ENCODE measurements at regions not wholly inside any gene's neighbourhood (a gene's known extent, or its start where the extent isn't known, plus 50 kb on each side); places are given as distances from the start of the nearest gene placed in this dataset.

DNA sequence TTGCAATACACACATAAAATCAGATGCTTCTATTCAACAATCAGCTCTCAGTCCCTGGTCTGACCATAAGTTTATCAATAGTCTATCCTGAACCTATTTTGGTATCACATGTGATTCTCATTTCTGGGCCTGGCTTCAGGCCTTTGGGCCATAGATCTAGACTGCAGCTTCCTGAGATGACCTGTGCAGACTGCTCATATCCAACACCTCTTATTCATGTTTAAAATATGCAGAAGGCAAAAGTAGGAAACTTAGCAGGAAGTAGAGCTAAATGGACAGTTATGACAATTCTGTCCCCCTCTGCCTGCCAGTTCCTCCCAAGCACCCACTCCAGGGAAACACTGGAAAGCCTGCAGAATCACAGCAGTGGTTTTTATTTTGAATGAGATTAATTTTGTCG lies 53.3 kb downstream of the C7orf25 start:
- no peak for DNase-seq

DNA sequence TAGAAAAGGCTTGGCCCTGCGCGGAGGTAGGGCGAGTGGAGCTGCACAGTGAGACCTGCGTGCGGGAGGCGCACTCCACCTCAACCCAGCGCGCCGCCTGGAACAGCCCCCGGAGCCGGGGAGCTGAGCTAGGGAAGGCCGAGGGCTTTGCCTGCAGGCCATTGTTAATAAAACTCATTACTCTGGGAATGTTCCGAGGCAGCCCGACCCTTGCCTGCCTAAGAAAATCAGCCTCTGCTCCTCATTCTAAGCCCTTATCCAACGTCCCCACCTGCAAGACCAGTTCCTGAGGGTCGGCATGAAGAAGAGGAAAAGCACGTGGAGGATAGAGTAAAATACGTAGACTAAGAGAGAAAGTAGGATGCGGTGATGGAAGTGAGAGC lies 55.3 kb downstream of the C7orf25 start:
- no peak for DNase-seq

DNA sequence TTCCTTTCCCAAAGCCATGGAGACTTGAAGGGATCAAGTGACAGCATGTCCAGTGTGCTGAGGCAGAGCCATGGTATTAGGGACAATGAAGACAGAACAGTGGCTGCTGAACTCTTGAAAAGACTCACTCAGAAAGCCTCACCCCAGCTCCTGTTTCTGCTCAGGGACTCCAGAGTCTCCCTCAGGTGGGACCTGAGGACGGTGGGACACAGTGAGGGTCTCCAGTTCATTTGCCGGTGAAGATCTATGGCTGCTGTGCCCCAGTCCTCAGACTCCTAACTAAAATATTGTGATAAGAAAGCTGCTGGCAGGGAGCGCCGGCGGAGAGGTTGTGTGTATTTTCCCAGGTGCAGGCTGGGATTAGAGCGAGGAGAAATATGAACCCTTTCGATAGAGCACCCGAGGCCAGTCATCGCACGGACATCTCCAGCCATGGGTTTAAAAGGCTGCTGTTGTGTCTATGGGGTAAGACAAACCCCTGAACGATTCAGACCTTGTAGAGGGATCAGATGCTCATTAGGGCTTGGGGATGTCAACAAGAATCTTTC lies 57.2 kb downstream of the C7orf25 start:
- no peak for DNase-seq

GRCh38 chr7:42852531-42852930 lies 59.3 kb downstream of the C7orf25 start:
- no peak for DNase-seq

GRCh38 chr7:42843205-42843800 lies 68.6 kb downstream of the C7orf25 start:
- DNase-seq, result peak; percentile 8

DNA sequence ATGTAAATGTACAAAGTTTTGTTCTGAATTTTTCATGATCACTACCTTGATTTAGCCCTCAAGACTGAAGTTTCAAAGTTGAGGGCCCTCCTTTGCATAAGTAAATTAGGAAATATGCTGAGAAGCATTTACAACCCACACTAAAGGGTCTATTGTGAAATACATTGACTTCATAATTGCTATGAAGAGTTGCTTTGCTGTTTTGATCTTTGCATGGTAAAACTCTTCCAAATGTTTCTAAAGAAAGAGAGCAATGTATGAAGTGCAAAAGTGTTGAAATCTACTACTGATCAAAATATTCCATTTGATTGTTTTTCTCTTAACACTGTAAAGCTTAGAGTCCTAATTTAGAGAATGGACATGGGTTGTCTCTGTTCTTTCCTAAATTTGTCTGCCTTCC lies 77.2 kb downstream of the C7orf25 start:
- no peak for DNase-seq

DNA sequence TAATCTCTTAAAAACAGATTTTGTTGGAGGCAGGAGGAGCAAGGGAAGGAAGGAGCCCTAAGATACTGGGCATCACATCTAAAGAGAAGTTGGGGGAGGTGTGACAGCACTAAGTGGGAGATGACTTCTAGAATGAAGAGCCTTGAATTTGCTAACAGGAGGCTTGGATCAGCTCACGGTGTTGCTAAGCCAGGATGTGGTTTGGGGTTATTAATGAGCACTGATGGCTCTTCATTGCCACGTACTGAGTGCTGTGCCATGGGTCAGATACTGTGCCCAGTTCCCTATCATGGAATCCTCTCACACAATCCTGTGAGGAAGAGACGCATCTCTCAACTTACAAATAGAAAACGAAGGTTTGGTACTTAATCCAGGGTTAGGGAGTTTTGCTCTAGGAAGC lies 78.5 kb downstream of the C7orf25 start:
- no peak for DNase-seq

DNA sequence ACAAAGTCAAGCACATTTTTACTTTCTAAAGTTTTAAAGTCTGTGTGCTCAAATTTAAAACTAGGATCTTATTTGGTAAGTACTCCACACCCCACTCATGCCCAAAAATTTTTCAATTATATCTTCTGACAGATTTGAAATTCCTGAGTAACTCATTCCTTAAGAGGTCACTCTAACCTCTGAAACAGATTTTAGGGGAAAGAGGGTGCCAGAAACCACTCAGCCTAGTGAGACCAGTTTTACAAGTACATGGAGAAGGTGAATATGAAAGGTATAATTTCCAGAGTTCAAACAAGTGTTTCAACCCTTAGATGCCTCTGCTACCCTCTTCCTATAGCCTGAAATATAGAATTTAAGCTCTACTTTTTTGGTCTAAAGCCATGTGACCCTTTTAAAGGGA lies 79.2 kb downstream of the C7orf25 start:
- no peak for DNase-seq

DNA sequence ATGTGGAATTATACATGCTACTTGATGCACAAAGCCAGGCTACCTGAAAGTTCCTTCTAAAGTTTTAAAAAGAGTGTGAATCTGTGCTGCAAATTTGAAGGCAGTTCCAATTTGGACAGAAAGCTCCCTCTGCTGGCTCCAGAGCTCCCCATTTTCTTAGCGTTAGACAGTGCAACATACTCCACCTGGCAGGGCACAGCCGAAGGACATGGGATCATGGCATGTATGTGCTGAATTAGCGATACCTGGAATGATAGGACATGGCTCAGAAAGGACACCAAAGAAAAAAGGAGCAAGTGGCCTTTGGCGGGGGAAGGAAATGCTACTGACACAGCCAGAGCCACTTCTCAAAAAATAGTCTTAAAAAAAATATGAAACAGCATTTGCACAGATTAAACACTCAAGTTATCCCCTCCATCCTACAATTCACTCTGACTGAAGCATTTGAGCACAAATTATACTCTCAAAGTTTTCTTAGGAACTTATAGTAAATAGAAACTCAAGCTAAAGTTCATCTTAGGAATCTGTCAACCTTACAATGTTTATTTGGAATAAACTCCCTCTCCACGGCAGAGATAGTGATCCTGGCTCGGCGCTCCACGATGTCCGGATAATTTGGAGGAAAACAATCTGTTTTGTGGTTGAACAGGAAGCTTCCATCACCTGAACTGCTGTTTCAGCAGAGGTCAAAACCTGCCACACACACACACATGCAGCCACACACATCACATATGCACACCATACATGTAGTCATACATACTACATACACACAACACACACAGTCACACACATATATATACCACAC lies 80.0 kb downstream of the C7orf25 start:
- DNase-seq, result no peak

- no peak for DNase-seq
Observed at GRCh38 chr7:42831006-42831717, 80.7 kb downstream of the C7orf25 start.

- no peak for DNase-seq
Observed at GRCh38 chr7:42812779-42813178, 99.1 kb downstream of the C7orf25 start.

GRCh38 chr7:42805601-42806000 lies 106.3 kb downstream of the C7orf25 start:
- DNase-seq, result no peak

DNA sequence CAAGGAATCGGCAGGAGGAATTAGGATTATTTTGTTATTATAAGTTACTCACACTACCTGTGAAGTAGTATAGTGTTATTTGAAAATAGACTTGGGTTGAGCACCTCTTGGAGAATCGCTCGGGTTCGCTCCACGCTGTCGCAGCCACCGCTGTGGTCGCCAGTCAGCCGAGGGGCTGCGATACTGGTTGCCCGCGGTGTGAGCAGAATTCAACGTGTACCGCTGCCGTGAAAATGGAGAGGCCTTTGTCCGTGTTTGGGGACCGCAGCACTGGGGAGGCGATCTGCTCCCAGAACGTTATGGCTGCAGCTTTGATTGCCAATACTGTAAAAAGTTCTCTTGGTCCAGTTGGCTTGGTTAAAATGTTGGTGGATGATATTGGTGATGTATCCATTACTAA lies 117.2 kb downstream of the C7orf25 start:
- no peak for DNase-seq

DNA sequence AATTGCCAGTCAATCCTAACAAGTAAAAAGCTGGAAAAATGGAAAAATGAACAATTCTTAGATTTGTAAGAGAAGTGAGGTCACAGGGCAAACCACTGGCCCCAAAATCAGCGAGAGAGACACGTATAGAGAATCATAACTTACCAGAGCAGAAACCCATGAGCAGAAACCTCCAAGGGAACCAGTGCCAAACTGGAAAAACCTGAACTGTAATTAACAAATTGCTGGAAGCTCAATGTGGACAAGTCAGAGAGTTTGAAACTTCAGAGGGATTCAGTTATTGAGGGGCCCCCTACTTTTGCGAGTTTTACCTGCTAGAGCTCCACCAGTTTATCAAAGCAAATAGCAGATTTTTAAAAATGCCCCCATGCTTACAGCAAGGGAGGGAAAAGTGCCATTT lies 119.0 kb downstream of the C7orf25 start:
- no peak for DNase-seq

GRCh38 chr7:42790196-42790595 lies 121.7 kb downstream of the C7orf25 start:
- DNase-seq, result no peak

- DNase-seq, result no peak
Observed at GRCh38 chr7:42774436-42774835, 137.4 kb downstream of the C7orf25 start.

- no peak for DNase-seq
Observed at GRCh38 chr7:42770114-42770513, 141.8 kb downstream of the C7orf25 start.

GRCh38 chr7:42768045-42768444 lies 143.8 kb downstream of the C7orf25 start:
- DNase-seq, result no peak

GRCh38 chr7:42766782-42767423 lies 145.0 kb downstream of the C7orf25 start:
- DNase-seq, result no peak

DNA sequence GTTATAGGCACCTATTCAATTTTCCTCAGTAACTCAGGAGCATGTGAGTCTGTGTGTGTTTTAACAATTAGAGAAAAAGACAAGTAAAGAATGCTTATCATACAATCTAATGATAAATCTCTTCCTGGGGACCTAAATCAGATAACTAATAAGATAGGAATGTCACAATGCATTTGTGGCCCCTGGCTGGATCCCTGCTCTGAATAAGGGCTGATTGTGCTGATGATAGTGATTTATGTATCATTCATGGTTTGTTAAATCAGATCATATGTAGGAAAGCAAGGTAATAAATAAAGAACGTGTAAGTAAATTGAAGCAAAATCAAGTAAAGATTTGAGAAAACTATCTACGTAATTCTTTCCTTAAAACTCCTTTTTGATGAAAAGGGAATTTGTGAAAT lies 145.9 kb downstream of the C7orf25 start:
- DNase-seq, result no peak

DNA sequence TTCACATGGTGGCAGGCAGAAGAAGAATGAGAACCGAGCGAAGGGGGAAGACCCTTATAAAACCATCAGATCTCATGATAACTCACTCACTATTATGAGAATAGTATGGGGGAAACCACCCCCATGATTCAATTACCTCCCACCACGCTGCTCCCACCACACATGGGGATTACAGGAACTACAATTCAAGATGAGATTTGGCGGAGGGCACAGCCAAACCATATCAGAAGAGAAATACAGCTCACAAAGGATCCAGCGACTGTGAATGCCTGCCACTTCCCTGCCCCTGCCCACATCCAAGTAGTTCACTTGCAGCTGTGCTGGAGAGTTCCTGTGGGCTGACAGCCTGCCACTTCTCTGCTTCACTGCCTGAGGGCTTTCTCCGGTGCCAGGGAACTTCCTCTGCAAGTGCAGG lies 148.7 kb downstream of the C7orf25 start:
- DNase-seq, result no peak

GRCh38 chr7:42761486-42761885 lies 150.4 kb downstream of the C7orf25 start:
- DNase-seq, result no peak

- no peak for DNase-seq
Observed at GRCh38 chr7:42758124-42758523, 153.7 kb downstream of the C7orf25 start.
